HG02885 (cell line): ENCODE measurements at regions not wholly inside any gene's neighbourhood (a gene's known extent, or its start where the extent isn't known, plus 50 kb on each side); places are given as distances from the start of the nearest gene placed in this dataset.

Experiments used
- ATAC-seq: cut with Tn5 transposase; IDR thresholded peaks from one replicate; pipeline ENCODE4 v1.9.1; 2021; ENCODE audit warnings: mild to moderate bottlenecking; ENCODE audit not compliant: unreplicated experiment, poor library complexity

DNA sequence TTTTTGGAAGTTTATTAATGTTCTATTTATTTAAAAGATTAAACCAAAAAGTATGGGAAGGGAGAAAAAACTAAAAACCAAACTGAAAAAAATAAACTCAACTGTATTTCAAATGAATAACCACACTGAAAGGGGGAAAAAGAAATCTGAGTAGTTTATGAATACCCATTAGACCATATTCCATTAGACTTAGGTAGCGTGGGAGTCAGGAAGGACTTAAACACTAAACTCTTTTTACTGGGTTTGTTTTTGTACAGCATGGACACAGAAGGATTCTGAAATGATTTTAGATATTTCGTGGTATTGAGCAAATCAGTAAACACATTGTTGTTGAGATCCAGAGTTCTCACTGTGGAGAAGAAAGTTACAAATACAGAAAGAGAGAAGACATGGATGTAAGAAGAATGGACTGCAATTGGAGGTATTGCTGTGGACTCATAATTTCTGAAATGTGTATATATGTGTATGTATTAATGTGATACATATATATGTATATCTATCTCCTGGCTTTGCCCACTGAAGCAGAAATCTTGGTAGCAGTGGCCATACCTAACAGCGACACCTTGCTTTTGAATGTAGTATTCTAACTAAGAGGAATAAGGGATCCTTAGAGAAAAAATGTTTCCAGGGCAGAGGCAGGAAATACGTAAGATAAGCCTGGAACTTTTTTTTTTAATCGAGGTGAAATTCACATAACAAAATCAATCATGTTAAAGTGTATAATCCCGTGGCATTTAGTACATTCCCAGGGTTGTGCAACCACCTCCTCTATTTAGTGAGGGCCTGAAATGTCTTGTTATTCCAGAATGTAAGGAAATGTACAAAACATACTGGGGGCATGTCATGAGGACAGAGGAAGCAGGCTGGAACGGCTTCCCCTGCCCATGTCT lies 228.8 kb downstream of the SMARCA2 start:
- ATAC-seq: no peak

DNA sequence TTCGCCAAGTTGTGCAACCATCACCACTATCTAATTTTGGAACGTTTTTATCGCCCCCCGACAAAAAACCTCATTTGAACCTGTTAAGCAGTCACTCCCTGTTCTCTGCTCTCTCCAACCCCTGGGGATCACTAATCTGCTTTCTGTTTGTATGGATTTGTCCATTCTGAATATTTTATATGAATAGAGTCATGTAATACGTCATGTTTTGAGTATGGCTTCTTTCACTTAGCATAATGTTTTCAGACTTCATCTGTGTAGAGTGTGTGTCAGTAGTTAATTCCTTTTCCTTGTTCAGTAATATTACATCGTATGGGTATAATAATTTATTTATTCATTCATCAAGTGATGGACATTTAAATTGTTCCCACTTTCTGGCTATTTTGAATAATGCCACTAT lies 232.2 kb downstream of the SMARCA2 start:
- no peak for ATAC-seq

DNA sequence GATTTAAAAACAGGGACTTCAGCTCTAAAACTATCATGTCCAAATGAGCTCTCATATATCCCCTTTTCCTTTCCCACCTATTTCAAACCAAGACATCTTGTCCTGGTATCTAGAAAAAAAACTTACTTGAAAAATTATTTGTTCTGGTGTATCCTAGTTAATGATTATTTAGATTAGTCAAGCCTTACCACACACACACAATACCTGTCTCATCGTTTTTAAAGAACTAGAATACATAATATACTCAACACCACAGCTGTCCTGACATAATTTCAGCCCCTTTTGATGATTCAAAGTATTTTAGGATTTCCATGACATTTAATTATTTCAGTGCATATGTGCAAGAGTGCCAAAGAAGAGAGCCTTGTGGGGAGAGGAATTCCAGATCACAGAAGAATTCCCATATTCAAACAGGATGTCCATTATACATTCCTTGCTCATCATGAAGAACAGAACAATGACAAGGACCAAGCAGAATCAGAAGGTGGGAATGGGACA lies 233.7 kb downstream of the SMARCA2 start:
- ATAC-seq: no peak

DNA sequence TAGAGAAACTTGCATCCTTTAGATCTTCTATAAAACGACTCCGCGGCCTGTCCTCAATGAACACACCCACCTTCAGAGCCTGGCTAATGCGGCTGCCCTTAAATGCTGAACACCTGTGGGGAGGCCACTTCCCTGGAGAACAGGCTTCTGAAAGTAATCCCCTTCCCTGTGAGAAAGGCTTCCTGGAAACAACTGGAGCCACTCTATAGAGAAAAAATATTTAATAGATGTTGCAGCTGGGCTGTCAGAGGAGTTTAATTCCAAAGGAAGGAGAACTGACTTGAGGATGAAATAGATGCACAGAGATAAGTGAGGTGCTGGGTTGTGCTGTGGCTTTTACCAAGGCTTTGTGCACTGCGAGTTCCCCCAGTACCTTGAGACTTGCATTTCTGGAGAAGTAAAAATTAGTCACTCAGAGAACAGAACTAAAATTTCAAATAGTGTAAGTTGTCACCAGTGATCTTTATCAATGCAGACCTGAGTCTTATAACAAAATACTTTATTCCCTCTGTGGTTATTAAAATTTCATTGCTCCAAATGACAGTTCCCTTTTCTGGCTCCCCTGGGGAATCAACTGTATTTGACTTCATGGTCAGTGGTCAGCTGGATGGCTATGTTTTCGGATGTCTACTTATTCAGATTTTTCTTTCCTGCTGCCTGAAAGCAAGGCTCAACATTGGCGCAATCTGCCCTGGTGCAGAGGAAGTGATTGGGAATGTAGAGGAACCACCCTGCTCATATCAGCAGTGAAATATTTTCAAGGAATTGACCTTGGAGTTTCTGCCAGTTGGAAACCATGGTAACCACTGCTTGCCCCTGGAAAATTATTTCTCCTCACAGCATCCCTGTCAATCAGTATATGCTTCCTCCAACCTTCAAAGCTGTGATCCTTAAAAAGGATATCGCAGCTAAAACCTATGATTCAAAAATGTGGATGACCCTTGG lies 238.8 kb downstream of the SMARCA2 start:
- no peak for ATAC-seq

DNA sequence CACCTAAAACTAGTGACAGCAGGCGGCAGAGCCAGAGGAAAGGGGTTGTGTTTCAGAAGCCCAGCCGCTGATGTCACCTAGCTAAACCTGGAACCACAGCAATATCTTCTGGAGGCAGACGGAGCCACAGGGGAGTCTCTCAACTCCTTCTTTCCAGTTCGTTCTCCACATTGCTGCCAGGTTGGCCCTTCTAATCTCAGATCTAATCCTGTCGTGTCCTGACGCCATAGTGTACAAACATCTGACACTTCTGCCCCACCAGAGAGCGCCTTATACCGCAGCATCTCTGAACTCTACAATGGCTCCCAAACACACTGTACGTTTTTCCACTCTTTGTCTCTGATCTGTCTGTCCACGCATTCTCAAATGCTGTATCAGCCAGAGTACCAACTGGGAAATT lies 240.0 kb downstream of the SMARCA2 start:
- ATAC-seq: no peak

DNA sequence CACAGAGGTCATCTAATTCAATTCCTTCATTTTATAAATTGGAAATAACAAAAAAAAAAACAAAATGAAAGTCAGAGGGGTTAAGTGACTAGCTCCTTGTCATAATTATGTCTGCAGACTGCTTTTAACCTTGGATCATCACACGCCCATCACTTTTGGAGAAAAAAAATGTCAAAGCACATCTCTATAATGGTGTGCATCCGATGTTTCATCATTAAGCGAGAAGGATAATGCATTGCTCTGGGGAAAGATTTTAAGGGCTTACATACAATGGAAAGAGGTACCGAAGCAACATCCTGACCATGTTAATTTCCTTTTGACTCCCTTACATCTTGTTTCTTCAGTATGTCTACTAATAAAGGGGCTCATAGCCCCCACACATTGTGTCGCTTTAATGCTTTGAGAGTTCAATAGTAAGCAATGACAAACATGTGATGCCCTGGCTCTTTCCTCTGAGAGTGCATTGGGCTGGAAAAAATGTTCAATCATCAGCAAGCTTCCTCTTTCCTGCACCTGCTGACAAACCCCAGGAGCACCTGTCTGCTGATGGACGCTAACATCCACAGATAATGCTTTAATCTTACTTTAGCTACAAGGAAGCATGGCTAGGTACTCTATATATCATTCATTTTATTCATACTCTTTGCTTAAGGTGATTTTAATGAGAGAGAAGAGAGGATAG lies 242.2 kb downstream of the SMARCA2 start:
- ATAC-seq: no peak

DNA sequence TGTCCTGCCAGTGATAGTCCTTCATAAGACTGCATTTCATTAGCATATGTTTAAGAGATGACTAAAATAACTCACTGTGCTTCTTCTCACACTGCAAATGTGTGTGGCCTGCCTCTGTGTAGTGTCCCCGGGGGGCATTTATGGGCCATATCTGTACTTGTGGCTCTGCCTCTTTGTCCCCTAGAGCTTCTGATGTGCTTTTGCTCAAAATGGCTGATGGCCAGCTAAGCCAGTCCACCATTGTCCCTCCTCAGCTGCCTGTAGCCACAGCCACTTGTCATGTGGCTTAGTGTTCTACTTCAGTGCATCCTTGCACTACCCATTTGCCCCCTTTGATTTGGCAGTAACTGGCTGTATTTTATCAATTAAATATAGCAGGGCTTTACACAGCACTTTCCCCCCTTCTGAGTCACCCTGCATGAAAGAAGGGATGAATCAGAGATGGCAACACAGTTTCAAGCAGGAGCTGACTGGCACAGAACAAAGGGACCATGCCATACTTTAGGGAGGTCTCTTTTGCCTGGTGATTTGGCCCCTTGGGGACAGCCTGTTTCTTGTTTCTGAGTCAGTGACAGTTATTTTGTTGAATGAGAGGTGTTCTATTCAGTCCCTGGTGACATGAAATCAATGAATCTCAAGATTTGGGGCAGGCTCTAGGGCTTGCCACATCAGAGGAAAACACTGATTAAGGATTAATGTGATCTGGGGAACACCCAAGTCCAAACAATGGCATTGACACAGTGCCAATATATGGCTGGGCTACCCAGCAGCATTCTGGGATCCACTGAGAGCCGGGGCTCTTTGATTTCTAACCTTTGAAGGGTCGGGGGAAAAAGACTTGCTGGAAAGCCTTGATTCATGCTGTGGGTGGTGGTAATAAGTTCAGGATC lies 245.5 kb downstream of the SMARCA2 start:
- no peak for ATAC-seq

DNA sequence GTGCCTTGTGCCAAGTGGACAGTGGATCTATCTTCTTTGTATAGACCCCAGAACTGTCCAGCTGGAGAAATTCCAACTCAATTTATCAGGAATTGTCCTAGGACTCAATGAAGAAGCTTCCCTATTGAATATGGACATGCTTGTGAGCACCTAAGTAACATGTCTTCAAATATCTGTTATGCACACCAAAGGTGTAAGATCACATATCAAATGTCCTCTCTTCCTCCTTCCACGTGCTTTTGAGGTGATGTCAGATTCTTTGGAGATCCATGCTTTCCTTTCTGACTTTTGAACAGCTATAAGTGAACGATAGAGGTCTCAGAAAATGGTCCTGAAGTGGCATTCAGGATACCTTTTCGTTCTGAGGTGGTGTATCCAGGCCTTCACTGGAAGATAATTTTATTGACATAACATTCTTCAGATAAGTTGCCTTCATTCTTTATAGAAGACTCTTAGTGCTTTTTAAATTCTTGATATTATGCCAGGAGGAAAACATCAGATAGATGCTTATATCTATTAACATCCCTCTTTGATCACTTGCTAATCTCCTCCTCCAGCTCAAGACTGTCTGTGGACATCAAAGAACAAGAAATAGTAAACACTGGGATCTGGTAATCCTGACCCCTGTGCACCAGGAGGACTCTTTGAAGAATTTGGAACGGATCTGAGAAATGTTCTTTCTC lies 246.4 kb downstream of the SMARCA2 start:
- ATAC-seq: no peak

DNA sequence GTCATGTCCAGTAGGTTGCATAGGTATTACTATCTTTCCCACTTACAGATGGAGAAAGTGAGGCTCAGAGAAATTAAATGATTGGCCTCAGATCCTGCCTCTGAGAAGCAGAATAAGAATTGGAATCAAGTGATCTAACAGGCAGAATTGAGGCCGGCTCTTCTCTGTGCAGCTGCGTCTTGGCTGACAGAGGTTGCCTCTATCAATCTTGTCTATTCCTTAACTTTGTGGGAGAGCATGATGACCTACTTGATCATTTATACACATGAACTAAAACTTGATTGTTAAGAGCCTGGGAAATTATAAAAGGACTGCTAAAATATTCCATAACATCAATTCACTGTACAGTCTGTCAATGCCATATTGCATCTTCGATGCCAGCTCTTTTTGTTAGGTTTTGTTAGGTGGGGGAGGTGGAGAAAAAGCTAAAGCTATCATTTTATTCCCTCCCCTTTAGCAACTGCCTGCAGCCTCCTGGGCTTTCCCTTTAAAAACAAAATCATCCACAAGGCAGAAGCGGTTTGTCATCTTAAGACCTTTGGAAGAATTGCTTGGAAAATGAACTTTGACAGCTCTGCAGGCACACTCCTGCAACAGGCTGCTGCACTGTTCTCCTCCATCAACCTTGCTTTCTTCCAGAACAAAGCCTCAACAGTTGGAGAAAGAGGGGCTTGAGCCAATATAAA lies 247.4 kb downstream of the SMARCA2 start:
- no peak for ATAC-seq

DNA sequence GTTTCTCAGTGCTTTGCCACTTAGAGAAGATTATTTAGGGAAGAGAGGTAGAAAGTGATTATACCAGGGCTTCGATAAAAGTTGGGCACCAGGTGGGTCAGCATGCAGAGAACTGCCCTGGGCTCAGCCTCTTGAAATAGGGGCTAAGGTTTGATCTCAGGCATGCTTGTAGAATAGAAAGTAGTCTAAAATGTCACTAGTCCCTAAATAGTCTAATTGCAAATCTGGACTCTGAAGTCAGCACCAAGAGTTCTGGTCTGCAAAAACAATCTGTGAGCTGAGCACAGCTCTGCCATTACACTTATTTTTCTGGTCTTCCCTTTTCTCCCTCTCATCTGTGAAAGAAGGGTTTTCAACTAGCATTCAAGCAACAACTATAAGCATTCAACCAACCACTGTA lies 248.0 kb downstream of the SMARCA2 start:
- ATAC-seq: no peak

DNA sequence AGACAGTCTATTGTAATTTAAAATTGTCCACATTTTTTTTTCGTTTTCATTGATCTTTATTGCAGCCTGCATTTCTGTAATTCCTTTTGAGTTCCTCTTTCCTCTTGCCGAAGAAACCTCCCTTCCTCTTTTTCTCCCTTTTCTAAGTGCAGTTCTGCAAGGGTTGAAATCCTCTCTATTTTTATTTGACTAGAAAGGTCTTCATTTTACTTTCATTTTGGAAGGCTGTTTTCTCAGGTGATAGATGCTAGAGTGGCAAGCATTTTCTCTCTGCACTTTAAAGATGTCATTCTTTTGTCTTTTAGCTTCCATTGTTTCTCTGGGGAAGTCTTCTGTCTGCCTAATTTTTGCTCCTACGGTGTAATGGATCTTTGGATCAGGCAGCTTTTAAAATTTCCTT lies 248.5 kb downstream of the SMARCA2 start:
- no peak for ATAC-seq

DNA sequence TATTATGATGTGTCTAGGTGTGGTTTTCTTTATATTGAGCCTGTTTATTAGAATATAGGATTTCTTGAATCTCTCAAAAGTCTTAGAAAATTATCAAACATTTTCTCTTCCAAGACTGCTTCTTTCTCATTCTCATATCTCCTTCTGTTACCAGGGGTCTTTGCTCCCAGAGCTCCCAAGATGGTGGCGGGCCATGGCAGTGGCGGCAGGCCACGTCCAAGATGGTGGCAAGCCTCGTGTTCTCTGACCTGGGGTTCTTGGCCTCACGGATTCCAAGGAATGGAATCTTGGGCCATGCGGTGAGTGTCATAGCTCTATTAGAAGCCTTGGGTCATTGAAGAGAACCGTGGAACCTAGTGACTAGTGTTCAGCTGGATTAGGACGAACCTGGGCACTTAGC lies 248.9 kb downstream of the SMARCA2 start:
- ATAC-seq: no peak

DNA sequence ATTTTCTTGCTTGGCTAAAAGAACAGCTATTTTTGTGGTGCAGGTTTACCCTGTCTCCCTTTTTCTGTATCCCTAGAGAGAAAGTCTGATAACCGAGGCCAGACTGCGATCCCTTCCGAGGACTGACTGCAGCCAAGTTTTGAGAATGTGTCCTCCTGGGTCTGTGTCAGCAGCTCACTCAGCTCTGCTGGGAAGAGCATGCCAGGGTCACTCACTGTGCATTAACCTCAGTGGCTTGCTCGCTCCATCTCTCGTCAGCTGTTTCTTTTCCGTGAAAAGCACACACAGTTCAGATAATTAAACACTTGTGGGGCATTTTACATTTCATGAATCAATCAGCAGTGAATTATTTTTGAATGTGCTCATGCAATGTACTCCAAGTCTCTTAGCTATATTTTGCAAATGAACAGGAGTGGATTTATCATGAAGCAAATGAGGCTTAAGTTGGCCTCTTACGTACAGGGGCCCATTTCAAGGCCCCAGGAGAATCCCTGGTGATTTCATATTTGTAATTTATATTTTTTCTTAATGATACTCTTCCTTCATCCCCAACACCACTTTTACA lies 252.1 kb downstream of the SMARCA2 start:
- ATAC-seq: no peak

DNA sequence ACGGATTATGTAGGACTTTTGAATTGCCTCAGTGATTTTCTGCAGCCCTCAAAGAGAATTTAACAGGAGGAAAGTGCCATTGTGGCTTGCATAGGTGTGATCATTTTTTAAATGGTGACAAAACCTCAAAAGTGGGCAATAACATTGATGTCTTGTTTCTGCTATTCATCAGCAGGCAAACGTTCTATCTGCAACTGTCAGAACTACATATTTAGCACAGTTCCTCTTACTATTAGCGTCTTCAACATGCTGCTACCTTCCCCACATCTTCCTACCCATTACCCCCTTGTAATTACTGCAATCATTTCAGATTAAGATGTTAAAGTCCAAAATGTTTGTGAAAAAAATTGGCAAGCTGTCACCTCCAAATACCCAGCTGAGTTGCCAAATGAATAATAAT lies 254.6 kb downstream of the SMARCA2 start:
- no peak for ATAC-seq

DNA sequence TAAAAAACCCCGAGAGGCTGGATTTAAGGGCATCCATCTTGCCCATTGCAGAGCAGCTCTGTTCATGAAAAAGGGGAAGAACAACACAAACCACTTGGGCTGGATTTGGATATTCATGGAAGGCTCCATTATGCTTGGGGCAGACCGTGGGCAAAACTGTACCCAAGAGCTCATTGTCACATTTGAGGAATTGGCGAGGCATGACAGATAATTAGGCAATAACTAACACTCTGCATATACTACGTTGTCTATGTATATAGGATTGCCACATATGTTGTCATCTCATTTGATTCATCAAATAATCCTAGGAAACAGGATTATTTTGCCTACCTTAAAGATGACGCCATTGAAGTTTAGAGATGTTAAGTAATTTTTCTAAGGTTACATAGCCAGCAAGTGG lies 255.4 kb downstream of the SMARCA2 start:
- no peak for ATAC-seq

DNA sequence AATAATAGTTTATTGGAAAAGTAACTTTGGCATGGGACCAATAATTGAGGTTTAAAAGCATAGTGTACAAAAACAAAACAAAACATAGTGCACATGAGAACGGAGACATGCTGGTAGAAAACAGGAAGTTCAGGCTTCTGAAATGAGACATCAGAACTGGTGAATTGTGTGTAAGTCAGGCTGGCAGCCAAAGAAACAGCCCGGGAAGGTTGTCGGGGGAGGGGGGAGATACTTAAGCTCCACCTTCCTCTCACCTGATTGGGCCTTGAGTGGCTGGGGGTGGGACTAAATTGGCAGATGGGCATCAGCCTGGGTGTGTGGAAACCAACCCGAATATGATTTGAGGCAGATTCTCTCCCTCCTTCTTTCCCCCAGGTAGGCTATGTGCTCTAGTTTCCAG lies 256.3 kb downstream of the SMARCA2 start:
- peak; percentile 91 for ATAC-seq

DNA sequence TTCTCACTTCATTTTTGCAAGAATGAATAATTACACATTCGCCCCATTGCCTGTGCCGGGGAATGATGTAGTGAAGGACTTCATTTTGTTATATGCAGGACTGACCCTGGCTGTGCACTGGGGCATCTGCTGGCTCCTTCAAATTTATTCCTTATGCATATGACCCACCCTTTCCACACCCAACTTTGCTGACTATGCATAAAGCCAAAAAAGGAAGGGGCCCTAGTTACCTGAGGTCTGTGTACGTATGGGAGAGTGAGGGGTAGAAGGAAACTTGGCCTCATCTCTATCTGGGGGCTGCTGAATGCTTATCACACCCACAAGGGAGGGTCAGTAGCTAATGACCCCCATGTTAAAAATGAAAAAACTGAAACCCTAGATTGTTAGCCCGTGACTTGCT lies 259.6 kb downstream of the SMARCA2 start:
- no peak for ATAC-seq

DNA sequence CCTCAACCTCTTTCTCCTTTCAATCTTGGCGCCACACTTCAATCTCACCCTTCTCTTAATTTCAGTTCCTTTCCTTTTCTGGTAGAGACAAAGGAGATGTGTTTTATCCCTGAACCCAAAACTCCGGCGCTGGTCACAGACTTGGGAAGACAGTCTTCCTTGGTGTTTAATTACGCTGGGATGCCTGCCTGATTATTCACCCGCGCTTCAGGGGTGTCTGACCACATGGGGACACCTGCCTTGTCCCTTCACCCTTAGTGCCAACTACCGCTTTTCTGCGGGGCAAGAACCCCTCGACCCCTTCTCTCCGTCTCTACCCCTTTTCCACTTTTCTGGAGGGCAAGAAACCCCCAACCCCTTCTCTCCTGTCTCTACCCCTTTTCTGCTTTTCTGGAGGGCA lies 261.1 kb downstream of the SMARCA2 start:
- ATAC-seq: no peak
